ENCODE measurements at regions not wholly inside any gene's neighbourhood (a gene's known extent, or its start where the extent isn't known, plus 50 kb on each side); places are given as distances from the start of the nearest gene placed in this dataset.

- no peaks in the 10 kb centered on the region for H3K9me3 ChIP-seq (ENCODE audit: control insufficient read depth in 2 of 2, insufficient read depth in 1 of 2, low read depth in 1 of 2, low read length in 1 of 2)
- H3K4me3 ChIP-seq (ENCODE audit: low read depth in 1 of 2, low read length in 2 of 2): no peak overlapping the region
- WGBS, 2 donors: 44 to 73% methylated on average over 1 of the region's 1 CpG
- no peak overlapping the region for H3K27ac ChIP-seq (ENCODE audit: low read depth in 2 of 2, low read length in 1 of 2)
- H3K27me3 ChIP-seq (ENCODE audit: control insufficient read depth in 1 of 2, insufficient read depth in 2 of 2, low read length in 2 of 2): no peaks in the 10 kb centered on the region
- H3K4me1 ChIP-seq (ENCODE audit: control insufficient read depth in 2 of 2, insufficient read depth in 2 of 2, low read length in 1 of 2): no peaks in the 10 kb centered on the region
- no peaks in the 10 kb centered on the region for H3K36me3 ChIP-seq (ENCODE audit: control insufficient read depth in 2 of 2, insufficient read depth in 2 of 2, low read length in 1 of 2)
Observed at GRCh38 chr2:16816016-16816415, 150.4 kb upstream of the CYRIA start.

- H3K27me3 ChIP-seq (ENCODE audit: control insufficient read depth in 1 of 2, insufficient read depth in 2 of 2, low read length in 2 of 2): no peaks in the 10 kb centered on the region
- no peak overlapping the region for H3K4me3 ChIP-seq (ENCODE audit: low read depth in 1 of 2, low read length in 2 of 2)
- WGBS, 2 donors: 76 to 81% methylated on average over 1 of the region's 1 CpG
- no peak overlapping the region for H3K27ac ChIP-seq (ENCODE audit: low read depth in 2 of 2, low read length in 1 of 2)
- H3K9me3 ChIP-seq (ENCODE audit: control insufficient read depth in 2 of 2, insufficient read depth in 1 of 2, low read depth in 1 of 2, low read length in 1 of 2): no peaks in the 10 kb centered on the region
- no peaks in the 10 kb centered on the region for H3K4me1 ChIP-seq (ENCODE audit: control insufficient read depth in 2 of 2, insufficient read depth in 2 of 2, low read length in 1 of 2)
- no peaks in the 10 kb centered on the region for H3K36me3 ChIP-seq (ENCODE audit: control insufficient read depth in 2 of 2, insufficient read depth in 2 of 2, low read length in 1 of 2)
Observed at GRCh38 chr2:16813593-16813992, 148.0 kb upstream of the CYRIA start.

- Histone ChIP-seq H3K4me3 (ENCODE audit: low read depth in 1 of 2, low read length in 2 of 2) (no peak overlapping the region), H3K27me3 (ENCODE audit: control insufficient read depth in 1 of 2, insufficient read depth in 2 of 2, low read length in 2 of 2) (no peaks in the 10 kb centered on the region), H3K27ac (ENCODE audit: low read depth in 2 of 2, low read length in 1 of 2) (no peak overlapping the region), H3K36me3 (ENCODE audit: control insufficient read depth in 2 of 2, insufficient read depth in 2 of 2, low read length in 1 of 2) (no peaks in the 10 kb centered on the region), H3K4me1 (ENCODE audit: control insufficient read depth in 2 of 2, insufficient read depth in 2 of 2, low read length in 1 of 2) (no peaks in the 10 kb centered on the region), H3K9me3 (ENCODE audit: control insufficient read depth in 2 of 2, insufficient read depth in 1 of 2, low read depth in 1 of 2, low read length in 1 of 2) (no peaks in the 10 kb centered on the region)
- WGBS, 2 donors: 79 to 87% methylated on average over 2 of the region's 2 CpGs
Observed at GRCh38 chr2:16798472-16798871, 132.8 kb upstream of the CYRIA start.

- H3K36me3 ChIP-seq (ENCODE audit: control insufficient read depth in 2 of 2, insufficient read depth in 2 of 2, low read length in 1 of 2): no peaks in the 10 kb centered on the region
- no peaks in the 10 kb centered on the region for H3K4me1 ChIP-seq (ENCODE audit: control insufficient read depth in 2 of 2, insufficient read depth in 2 of 2, low read length in 1 of 2)
- H3K4me3 ChIP-seq (ENCODE audit: low read depth in 1 of 2, low read length in 2 of 2): no peak overlapping the region
- no peaks in the 10 kb centered on the region for H3K27me3 ChIP-seq (ENCODE audit: control insufficient read depth in 1 of 2, insufficient read depth in 2 of 2, low read length in 2 of 2)
- WGBS, 2 donors: 89 to 95% methylated on average over 1 of the region's 1 CpG
- H3K9me3 ChIP-seq (ENCODE audit: control insufficient read depth in 2 of 2, insufficient read depth in 1 of 2, low read depth in 1 of 2, low read length in 1 of 2): no peaks in the 10 kb centered on the region
- no peak overlapping the region for H3K27ac ChIP-seq (ENCODE audit: low read depth in 2 of 2, low read length in 1 of 2)
Observed at GRCh38 chr2:16791496-16791895, 125.9 kb upstream of the CYRIA start.

- no peak overlapping the region for H3K27ac ChIP-seq (ENCODE audit: low read depth in 2 of 2, low read length in 1 of 2)
- WGBS, 2 donors: 62 to 64% methylated on average over 3 of the region's 3 CpGs
- H3K4me3 ChIP-seq (ENCODE audit: low read depth in 1 of 2, low read length in 2 of 2): no peak overlapping the region
- no peaks in the 10 kb centered on the region for H3K4me1 ChIP-seq (ENCODE audit: control insufficient read depth in 2 of 2, insufficient read depth in 2 of 2, low read length in 1 of 2)
- no peaks in the 10 kb centered on the region for H3K9me3 ChIP-seq (ENCODE audit: control insufficient read depth in 2 of 2, insufficient read depth in 1 of 2, low read depth in 1 of 2, low read length in 1 of 2)
- H3K36me3 ChIP-seq (ENCODE audit: control insufficient read depth in 2 of 2, insufficient read depth in 2 of 2, low read length in 1 of 2): no peaks in the 10 kb centered on the region
- H3K27me3 ChIP-seq (ENCODE audit: control insufficient read depth in 1 of 2, insufficient read depth in 2 of 2, low read length in 2 of 2): no peaks in the 10 kb centered on the region
Observed at GRCh38 chr2:16785149-16785548, 119.5 kb upstream of the CYRIA start.

- H3K4me1 ChIP-seq (ENCODE audit: control insufficient read depth in 2 of 2, insufficient read depth in 2 of 2, low read length in 1 of 2): no peaks in the 10 kb centered on the region
- 85 to 89% methylated on average over 3 of the region's 3 CpGs for WGBS, 2 donors
- no peak overlapping the region for H3K4me3 ChIP-seq (ENCODE audit: low read depth in 1 of 2, low read length in 2 of 2)
- H3K36me3 ChIP-seq (ENCODE audit: control insufficient read depth in 2 of 2, insufficient read depth in 2 of 2, low read length in 1 of 2): no peaks in the 10 kb centered on the region
- H3K9me3 ChIP-seq (ENCODE audit: control insufficient read depth in 2 of 2, insufficient read depth in 1 of 2, low read depth in 1 of 2, low read length in 1 of 2): no peaks in the 10 kb centered on the region
- no peak overlapping the region for H3K27ac ChIP-seq (ENCODE audit: low read depth in 2 of 2, low read length in 1 of 2)
- no peaks in the 10 kb centered on the region for H3K27me3 ChIP-seq (ENCODE audit: control insufficient read depth in 1 of 2, insufficient read depth in 2 of 2, low read length in 2 of 2)
Observed at GRCh38 chr2:16784652-16785051, 119.0 kb upstream of the CYRIA start.

DNA sequence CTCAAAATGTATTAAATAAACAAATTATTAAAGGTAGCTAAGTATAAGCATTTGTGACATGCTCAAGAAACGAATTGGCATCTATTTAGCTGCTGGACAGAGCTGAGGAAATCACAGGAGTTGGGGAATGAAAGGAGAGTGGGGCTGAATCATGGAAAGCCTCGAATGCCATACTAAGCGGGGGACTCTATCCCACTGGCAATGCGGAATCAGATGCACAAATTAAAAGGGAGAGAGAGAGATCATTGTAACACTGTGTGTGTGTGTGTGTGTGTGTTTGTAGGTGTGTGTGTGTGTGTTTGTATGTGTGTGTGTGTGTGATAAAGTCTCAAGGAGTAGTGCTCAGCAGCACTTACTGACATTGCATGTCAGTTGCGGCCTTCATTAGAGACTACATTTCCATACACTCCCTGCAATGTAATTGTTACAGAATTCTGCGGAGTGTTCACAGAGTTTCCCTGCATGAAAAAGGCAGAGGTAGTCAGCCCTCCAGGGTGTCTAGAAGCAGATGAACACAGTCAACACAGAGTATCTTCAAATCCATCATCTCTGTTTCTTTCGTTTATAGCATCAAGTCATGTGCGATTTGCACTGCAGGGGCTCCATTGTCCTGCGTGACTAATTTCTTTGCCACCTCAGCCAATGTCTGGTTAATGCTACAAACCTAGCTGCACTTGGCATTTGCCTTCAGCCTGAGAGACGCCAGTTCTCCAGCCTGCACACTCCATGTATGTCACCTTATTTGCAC is 111.7 kb upstream of the CYRIA start:
- Histone ChIP-seq H3K27ac (ENCODE audit: low read depth in 2 of 2, low read length in 1 of 2) (no peak overlapping the region), H3K4me1 (ENCODE audit: control insufficient read depth in 2 of 2, insufficient read depth in 2 of 2, low read length in 1 of 2) (no peaks in the 10 kb centered on the region), H3K9me3 (ENCODE audit: control insufficient read depth in 2 of 2, insufficient read depth in 1 of 2, low read depth in 1 of 2, low read length in 1 of 2) (no peaks in the 10 kb centered on the region), H3K27me3 (ENCODE audit: control insufficient read depth in 1 of 2, insufficient read depth in 2 of 2, low read length in 2 of 2) (no peaks in the 10 kb centered on the region), H3K36me3 (ENCODE audit: control insufficient read depth in 2 of 2, insufficient read depth in 2 of 2, low read length in 1 of 2) (no peaks in the 10 kb centered on the region), H3K4me3 (ENCODE audit: low read depth in 1 of 2, low read length in 2 of 2) (no peak overlapping the region)
- WGBS, 2 donors: 84 to 86% methylated on average over 10 of the region's 10 CpGs

- H3K9me3 ChIP-seq (ENCODE audit: control insufficient read depth in 2 of 2, insufficient read depth in 1 of 2, low read depth in 1 of 2, low read length in 1 of 2): no peaks in the 10 kb centered on the region
- WGBS, 2 donors: 35 to 36% methylated on average over 1 of the region's 1 CpG
- H3K36me3 ChIP-seq (ENCODE audit: control insufficient read depth in 2 of 2, insufficient read depth in 2 of 2, low read length in 1 of 2): no peaks in the 10 kb centered on the region
- H3K4me3 ChIP-seq (ENCODE audit: low read depth in 1 of 2, low read length in 2 of 2): no peak overlapping the region
- H3K27me3 ChIP-seq (ENCODE audit: control insufficient read depth in 1 of 2, insufficient read depth in 2 of 2, low read length in 2 of 2): no peaks in the 10 kb centered on the region
- no peak overlapping the region for H3K27ac ChIP-seq (ENCODE audit: low read depth in 2 of 2, low read length in 1 of 2)
- H3K4me1 ChIP-seq (ENCODE audit: control insufficient read depth in 2 of 2, insufficient read depth in 2 of 2, low read length in 1 of 2): no peaks in the 10 kb centered on the region
Observed at GRCh38 chr2:16775899-16776231, 110.2 kb upstream of the CYRIA start.

DNA sequence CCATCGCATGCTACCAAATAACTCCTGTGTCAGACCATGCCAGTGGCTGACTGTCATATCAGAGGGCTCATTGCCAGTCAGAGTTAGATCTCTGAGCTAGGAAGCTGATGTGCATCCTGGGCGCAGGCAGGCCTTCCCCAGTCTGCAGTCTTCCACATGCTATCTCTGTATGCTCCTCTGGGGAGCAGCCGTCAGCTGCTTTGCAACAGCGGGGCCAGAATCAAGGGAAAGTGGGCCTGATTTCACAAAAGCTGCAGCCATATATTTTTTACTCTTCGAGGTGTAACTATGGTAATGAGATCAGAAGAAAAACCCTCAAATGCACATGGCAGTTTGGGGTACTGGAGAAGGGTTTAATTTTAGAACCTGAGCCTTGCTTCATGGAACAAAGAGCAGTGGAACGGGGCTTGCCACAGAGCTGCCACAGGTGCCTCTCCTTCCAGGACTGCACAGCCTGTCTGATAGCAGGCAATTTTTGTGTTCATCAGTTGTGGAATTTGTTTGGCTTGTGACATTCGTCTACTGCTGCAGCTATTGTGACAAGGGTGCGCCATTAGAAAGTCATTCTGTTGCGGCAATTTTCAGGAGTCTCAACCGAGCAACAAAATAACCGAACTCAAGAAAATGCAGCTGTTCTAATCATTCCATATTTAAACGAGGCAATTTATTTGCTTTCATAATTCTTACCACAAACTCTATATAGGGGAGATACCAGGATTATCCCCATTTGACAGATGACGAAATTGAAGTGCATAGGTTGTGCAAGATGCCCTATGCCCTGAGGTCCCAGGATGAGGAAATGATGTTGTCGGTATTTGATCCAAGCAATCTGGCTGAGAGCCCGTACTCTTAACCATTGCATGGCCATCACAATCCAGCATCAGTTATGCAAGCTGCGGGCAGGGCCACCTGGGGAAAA is 109.6 kb upstream of the CYRIA start:
- Histone ChIP-seq H3K27me3 (ENCODE audit: control insufficient read depth in 1 of 2, insufficient read depth in 2 of 2, low read length in 2 of 2) (no peaks in the 10 kb centered on the region), H3K36me3 (ENCODE audit: control insufficient read depth in 2 of 2, insufficient read depth in 2 of 2, low read length in 1 of 2) (no peaks in the 10 kb centered on the region), H3K27ac (ENCODE audit: low read depth in 2 of 2, low read length in 1 of 2) (no peak overlapping the region), H3K9me3 (ENCODE audit: control insufficient read depth in 2 of 2, insufficient read depth in 1 of 2, low read depth in 1 of 2, low read length in 1 of 2) (no peaks in the 10 kb centered on the region), H3K4me3 (ENCODE audit: low read depth in 1 of 2, low read length in 2 of 2) (no peak overlapping the region), H3K4me1 (ENCODE audit: control insufficient read depth in 2 of 2, insufficient read depth in 2 of 2, low read length in 1 of 2) (no peaks in the 10 kb centered on the region)
- WGBS, 2 donors: 63 to 67% methylated on average over 16 of the region's 16 CpGs

All from esophagus (tissue), 2 donors.